NT2/D1 (cell line): ENCODE measurements at regions not wholly inside any gene's neighbourhood (a gene's known extent, or its start where the extent isn't known, plus 50 kb on each side); places are given as distances from the start of the nearest gene placed in this dataset.

Experiments
- SUZ12 ChIP-seq: IDR thresholded peaks from 2 replicates; pipeline ENCODE4 v1.6.1; 2011; ENCODE audit not compliant: insufficient read length, insufficient read depth; ENCODE audit errors: extremely low read depth
- YY1 ChIP-seq: IDR thresholded peaks from 2 replicates; pipeline ENCODE4 v1.6.1; 2011; ENCODE audit not compliant: insufficient read length, insufficient read depth
- ZNF274 ChIP-seq: IDR thresholded peaks from 2 replicates; pipeline ENCODE4 v1.6.1; 2011; ENCODE audit warnings: mild to moderate bottlenecking, low read depth, low read length

DNA sequence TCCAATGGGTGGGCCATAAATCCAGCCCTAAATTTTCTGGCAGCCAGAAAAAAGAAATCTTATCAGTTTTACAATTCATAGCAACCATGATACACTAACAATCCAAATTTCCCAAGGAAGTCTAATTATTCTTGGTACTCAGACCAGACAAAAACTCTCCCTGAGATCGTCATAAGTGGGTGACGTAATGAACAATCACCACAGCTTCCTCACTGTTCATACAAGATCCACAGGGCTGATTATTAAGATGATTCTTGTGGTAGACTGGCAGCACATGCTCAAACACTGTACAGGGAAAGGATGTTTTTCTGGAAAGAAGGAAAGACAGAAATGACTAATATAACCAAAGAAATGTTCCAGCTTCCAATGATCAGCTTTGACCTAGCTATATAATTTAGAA lies 178.3 kb upstream of the CRIM1 start:
- no peak for TF ChIP-seq ZNF274
- TF ChIP-seq YY1: no peak
- no peak for TF ChIP-seq SUZ12
